ENCODE measurements at regions not wholly inside any gene's neighbourhood (a gene's known extent, or its start where the extent isn't known, plus 50 kb on each side); places are given as distances from the start of the nearest gene placed in this dataset.
A peak's percentile ranks its signal among the peaks of the same experiment; 100 is the strongest.

DNA sequence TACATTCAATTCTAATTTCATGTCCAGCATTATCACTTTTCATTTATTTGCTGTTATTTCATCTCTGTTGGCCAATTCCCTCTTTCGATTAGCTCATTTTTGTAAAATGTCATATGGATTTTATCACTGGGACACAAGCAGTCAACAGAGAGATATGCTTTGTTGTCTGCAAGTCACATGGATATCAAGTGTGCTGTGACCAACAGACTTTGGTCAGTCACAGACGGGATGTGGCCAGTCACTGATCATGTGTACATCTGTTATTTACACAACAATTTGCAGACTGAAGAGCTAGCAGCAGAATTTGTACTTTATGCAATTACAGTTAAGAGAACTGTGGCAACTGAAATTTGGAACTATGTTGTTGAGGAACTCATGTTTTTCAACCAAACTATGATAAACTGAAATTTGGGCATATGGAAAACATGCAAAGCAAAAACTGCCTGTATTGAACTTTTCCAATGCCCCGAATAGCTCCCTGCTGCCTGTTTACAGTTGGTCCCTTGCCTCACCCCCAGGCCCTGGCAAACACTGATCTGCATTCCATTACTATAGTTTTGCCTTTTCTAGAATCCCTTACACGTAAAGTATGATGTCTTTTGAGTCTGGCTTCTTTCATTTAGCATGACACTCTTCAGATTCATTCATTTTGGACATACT is 104.4 kb downstream of the RPL22L1 start:
- DNase-seq (no peak), ATAC-seq (peak; percentile 39)
- intact Hi-C loops (cut with DNase I, micrococcal nuclease): no loop called here

DNA sequence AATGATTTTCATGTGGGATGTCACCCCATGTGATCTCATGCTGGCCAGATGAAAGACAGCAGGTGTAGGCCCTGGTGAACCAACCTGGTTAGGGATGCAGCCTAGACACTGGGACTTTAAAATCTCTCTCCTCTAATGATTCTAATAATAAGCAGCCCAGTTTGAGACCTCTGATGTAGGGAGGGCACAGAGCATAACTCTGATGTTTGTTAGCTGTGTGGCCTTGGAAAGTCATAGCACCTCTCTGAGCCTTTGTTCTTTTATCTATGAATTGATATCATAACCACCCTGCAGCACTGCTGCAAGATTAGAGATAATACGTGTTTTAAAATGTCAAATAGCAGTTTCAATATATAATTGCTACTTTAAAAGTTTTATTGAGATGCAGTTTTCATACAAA is 106.0 kb downstream of the RPL22L1 start:
- no peak for TF ChIP-seq CTCF (IDR thresholded peaks at IDR 0.05)
- Histone ChIP-seq H3K36me3 (ENCODE audit: low read depth) (no peaks in the 10 kb centered on the region), H3K4me3 (no peak overlapping the region), H3K9me3 (no peaks in the 10 kb centered on the region), H3K4me1 (ENCODE audit: low read depth) (no peaks in the 10 kb centered on the region)
- intact Hi-C loops (cut with DNase I, micrococcal nuclease): no loop called here
- no peak for DNase-seq
- no peak for ATAC-seq

More for the DNA sequence above, 104.4 kb downstream of the RPL22L1 start:
- Histone ChIP-seq H3K9me3 (no peaks in the 10 kb centered on the region), H3K4me1 (ENCODE audit: low read depth) (no peaks in the 10 kb centered on the region), H3K36me3 (ENCODE audit: low read depth) (no peaks in the 10 kb centered on the region), H3K4me3 (no peak overlapping the region)
- no peak for TF ChIP-seq CTCF (IDR thresholded peaks at IDR 0.05)

DNA sequence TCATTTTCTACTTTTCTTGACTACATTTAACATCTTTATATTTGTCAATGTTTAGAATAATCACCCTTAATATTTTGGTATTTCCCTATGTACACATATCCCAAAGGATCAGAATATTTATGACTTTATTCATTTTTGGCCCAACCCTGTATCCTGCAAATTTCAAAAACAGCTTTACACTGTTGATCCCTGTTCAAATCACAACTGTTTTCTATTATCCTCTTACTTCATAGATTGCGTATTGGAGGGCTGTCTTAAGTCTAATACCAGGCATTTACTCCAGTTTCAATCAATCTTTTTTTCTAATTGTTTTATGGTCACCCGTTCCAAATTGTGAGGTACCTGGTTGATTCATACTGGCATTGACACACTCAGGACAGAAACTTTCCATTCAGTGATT is 107.9 kb downstream of the RPL22L1 start:
- no peaks in the 10 kb centered on the region for H3K9me3 ChIP-seq
- no peak overlapping the region for H3K4me3 ChIP-seq
- TF ChIP-seq CTCF (IDR thresholded peaks at IDR 0.05): no peak
- intact Hi-C loops (cut with DNase I, micrococcal nuclease): no loop called here
- no peaks in the 10 kb centered on the region for H3K36me3 ChIP-seq (ENCODE audit: low read depth)
- H3K4me1 ChIP-seq (ENCODE audit: low read depth): no peaks in the 10 kb centered on the region
- ATAC-seq (no peak), DNase-seq (no peak)

DNA sequence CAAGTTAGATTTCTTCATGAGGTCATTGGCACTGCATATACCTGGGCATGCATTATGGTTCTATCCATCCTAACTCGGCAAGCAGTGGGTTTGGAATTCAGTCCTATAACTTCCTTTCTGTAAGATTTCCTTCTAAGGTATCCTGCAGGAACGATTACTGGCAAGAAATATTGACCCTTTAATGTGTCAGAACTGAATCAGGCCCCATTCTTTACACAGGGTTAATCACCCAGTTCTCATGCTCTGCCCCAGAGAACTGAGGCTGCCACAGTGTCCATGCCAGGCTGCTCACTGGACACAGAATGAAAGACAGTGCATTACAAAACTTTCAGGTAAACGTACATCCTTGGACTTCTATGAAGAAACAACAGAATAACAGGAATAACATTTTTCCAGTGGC is 108.9 kb downstream of the RPL22L1 start:
- no peak for TF ChIP-seq CTCF (IDR thresholded peaks at IDR 0.05)
- intact Hi-C loops (cut with DNase I, micrococcal nuclease): no loop called here

GRCh38 chr3:170760174-170760526 is 109.8 kb downstream of the RPL22L1 start:
- no peaks in the 10 kb centered on the region for H3K9me3 ChIP-seq
- DNase-seq: no peak
- no peak for ATAC-seq

More for the DNA sequence above, 108.9 kb downstream of the RPL22L1 start:
- no peak for ATAC-seq
- DNase-seq: no peak
- Histone ChIP-seq H3K4me3 (no peak overlapping the region), H3K9me3 (no peaks in the 10 kb centered on the region), H3K4me1 (ENCODE audit: low read depth) (no peaks in the 10 kb centered on the region), H3K36me3 (ENCODE audit: low read depth) (no peaks in the 10 kb centered on the region)

More at GRCh38 chr3:170760174-170760526, 109.8 kb downstream of the RPL22L1 start:
- TF ChIP-seq CTCF (IDR thresholded peaks at IDR 0.05): no peak
- intact Hi-C loops (cut with DNase I, micrococcal nuclease): no loop called here
- no peaks in the 10 kb centered on the region for H3K36me3 ChIP-seq (ENCODE audit: low read depth)
- no peaks in the 10 kb centered on the region for H3K4me1 ChIP-seq (ENCODE audit: low read depth)
- H3K4me3 ChIP-seq: no peak overlapping the region
